ENCODE measurements at regions not wholly inside any gene's neighbourhood (a gene's known extent, or its start where the extent isn't known, plus 50 kb on each side); places are given as distances from the start of the nearest gene placed in this dataset.
"Not testable (repeated sequence)": the region's sequence is repeated elsewhere in the genome, so short reads cannot be mapped to it uniquely, and the experiment has no call there.

GRCh38 chrX:1750267-1750666 lies 135.4 kb downstream of the ASMT start:
- H3K36me3 ChIP-seq: no peaks in the 10 kb centered on the region
- peaks cover 0 to 20% (median 11%) of the 10 kb centered on the region in 4 donors for H3K9me3 ChIP-seq
- H3K27ac ChIP-seq (replicated peaks in 1 of 4): no peak overlapping the region
- H3K4me3 ChIP-seq: no peak overlapping the region
- H3K4me1 ChIP-seq: no peaks in the 10 kb centered on the region
- TF ChIP-seq EP300 (IDR thresholded peaks at IDR 0.05) (no peak), POLR2A (IDR thresholded peaks at IDR 0.05; ENCODE audit: low read depth) (no peak), POLR2AphosphoS5 (IDR thresholded peaks at IDR 0.05) (no peak)
- TF ChIP-seq, protein P1, sequence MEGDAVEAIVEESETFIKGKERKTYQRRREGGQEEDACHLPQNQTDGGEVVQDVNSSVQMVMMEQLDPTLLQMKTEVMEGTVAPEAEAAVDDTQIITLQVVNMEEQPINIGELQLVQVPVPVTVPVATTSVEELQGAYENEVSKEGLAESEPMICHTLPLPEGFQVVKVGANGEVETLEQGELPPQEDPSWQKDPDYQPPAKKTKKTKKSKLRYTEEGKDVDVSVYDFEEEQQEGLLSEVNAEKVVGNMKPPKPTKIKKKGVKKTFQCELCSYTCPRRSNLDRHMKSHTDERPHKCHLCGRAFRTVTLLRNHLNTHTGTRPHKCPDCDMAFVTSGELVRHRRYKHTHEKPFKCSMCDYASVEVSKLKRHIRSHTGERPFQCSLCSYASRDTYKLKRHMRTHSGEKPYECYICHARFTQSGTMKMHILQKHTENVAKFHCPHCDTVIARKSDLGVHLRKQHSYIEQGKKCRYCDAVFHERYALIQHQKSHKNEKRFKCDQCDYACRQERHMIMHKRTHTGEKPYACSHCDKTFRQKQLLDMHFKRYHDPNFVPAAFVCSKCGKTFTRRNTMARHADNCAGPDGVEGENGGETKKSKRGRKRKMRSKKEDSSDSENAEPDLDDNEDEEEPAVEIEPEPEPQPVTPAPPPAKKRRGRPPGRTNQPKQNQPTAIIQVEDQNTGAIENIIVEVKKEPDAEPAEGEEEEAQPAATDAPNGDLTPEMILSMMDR (IDR thresholded peaks at IDR 0.05): no peak
- peaks cover 0 to 4% (median 0%) of the 10 kb centered on the region in 4 donors for H3K27me3 ChIP-seq
- no peak for DNase-seq (ENCODE audit: extremely low spot score)
- intact Hi-C loops (cut with DNase I): no loop called here
- 35% methylated on average over 5 of the region's 5 CpGs for WGBS

- 76% methylated on average over 5 of the region's 5 CpGs for WGBS
- Histone ChIP-seq H3K4me1 (no peaks in the 10 kb centered on the region), H3K36me3 (no peaks in the 10 kb centered on the region), H3K4me3 (no peak overlapping the region), H3K27ac (replicated peaks in 1 of 4) (no peak overlapping the region), H3K27me3 (peaks cover 0 to 4% (median 0%) of the 10 kb centered on the region in 4 donors), H3K9me3 (peaks cover 0 to 32% (median 18%) of the 10 kb centered on the region in 4 donors)
- intact Hi-C loops (cut with DNase I): no loop called here
- DNase-seq (ENCODE audit: extremely low spot score): no peak
- TF ChIP-seq POLR2A (IDR thresholded peaks at IDR 0.05; ENCODE audit: low read depth): no peak
- TF ChIP-seq POLR2AphosphoS5 (IDR thresholded peaks at IDR 0.05): no peak
- TF ChIP-seq EP300 (IDR thresholded peaks at IDR 0.05): no peak
- TF ChIP-seq, protein P1 (IDR thresholded peaks at IDR 0.05): no peak
Observed at GRCh38 chrX:1751781-1752180, 136.9 kb downstream of the ASMT start.

DNA sequence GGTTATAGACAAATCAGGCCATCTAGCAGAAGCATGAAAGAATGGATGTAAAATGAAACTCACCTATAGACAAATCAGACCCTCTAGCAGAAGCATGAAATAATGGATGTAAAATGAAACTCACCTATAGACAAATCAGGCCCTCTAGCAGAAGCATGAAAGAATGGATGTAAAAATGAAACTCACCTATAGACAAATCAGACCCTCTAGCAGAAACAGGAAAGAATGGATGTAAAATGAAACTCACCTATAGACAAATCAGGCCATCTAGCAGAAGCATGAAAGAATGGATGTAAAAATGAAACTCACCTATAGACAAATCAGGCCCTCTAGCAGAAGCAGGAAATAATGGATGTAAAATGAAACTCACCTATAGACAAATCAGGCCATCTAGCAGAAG lies 137.9 kb downstream of the ASMT start:
- H3K27me3 ChIP-seq; intact Hi-C loops (cut with DNase I); DNase-seq (ENCODE audit: extremely low spot score); H3K4me3 ChIP-seq; H3K4me1 ChIP-seq; H3K27ac ChIP-seq (replicated peaks in 1 of 4); H3K36me3 ChIP-seq: not testable (repeated sequence)
- H3K9me3 ChIP-seq: peaks cover 0 to 42% (median 24%) of the 10 kb centered on the region in 4 donors

DNA sequence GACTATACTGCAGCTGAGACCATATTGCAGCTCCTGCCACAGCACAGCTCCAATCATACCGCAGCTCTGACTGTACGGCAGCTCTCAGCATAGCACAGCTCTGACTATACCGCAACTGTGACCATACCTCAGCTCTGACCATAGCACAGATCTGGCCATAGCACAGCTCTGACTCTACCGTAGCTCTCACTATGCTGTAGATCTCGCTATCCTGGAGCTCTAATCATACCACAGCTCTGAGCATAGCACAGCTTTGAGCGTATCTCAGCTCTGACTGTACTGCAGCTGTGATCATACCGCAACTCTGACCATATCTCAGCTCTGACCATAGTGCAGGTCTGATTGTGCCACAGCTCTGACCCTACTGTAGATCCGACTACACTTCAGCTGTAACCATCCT lies 139.2 kb downstream of the ASMT start:
- Histone ChIP-seq H3K36me3 (no peaks in the 10 kb centered on the region), H3K4me1 (no peaks in the 10 kb centered on the region), H3K9me3 (peaks cover 0 to 42% (median 21%) of the 10 kb centered on the region in 4 donors), H3K27ac (replicated peaks in 1 of 4) (no peak overlapping the region), H3K27me3 (peaks cover 0 to 4% (median 0%) of the 10 kb centered on the region in 4 donors), H3K4me3 (no peak overlapping the region)
- no peak for DNase-seq (ENCODE audit: extremely low spot score)
- WGBS: 90% methylated on average over 8 of the region's 8 CpGs
- TF ChIP-seq POLR2A (IDR thresholded peaks at IDR 0.05; ENCODE audit: low read depth) (no peak), POLR2AphosphoS5 (IDR thresholded peaks at IDR 0.05) (no peak), EP300 (IDR thresholded peaks at IDR 0.05) (no peak)
- TF ChIP-seq, protein P1 (IDR thresholded peaks at IDR 0.05): no peak
- intact Hi-C loops (cut with DNase I): no loop called here

- H3K4me1 ChIP-seq: no peaks in the 10 kb centered on the region
- no peak for TF ChIP-seq POLR2AphosphoS5 (IDR thresholded peaks at IDR 0.05)
- TF ChIP-seq, protein P1 (IDR thresholded peaks at IDR 0.05): no peak
- no peak for TF ChIP-seq EP300 (IDR thresholded peaks at IDR 0.05)
- TF ChIP-seq POLR2A (IDR thresholded peaks at IDR 0.05; ENCODE audit: low read depth): no peak
- no peaks in the 10 kb centered on the region for H3K36me3 ChIP-seq
- no peak overlapping the region for H3K27ac ChIP-seq (replicated peaks in 1 of 4)
- H3K9me3 ChIP-seq: peaks cover 0 to 41% (median 2%) of the 10 kb centered on the region in 4 donors
- H3K4me3 ChIP-seq: no peak overlapping the region
- no peaks in the 10 kb centered on the region for H3K27me3 ChIP-seq
- no peak for DNase-seq (ENCODE audit: extremely low spot score)
- WGBS: 45% methylated on average over 2 of the region's 5 CpGs
- intact Hi-C loops (cut with DNase I): no loop called here
Observed at GRCh38 chrX:1763294-1763693, 148.4 kb downstream of the ASMT start.

DNA sequence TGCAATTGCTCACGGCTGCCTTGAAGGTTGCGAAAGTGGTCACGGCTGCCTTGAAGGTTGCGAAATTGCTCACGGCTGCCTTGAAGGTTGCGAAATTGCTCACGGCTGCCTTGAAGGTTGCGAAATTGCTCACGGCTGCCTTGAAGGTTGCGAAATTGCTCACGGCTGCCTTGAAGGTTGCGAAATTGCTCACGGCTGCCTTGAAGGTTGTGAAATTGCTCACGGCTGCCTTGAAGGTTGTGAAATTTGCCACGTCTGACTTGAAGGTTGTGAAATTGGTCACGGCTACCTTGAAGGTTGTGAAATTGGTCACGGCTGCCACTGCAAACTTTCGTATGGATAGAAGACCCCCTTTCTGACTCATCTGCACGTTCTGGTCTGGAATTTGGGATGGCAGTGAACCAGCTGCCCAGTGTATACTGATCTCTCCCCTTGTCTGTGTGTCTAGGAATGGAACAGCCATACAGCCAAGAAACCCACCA lies 150.1 kb downstream of the ASMT start:
- H3K27me3 ChIP-seq; DNase-seq (ENCODE audit: extremely low spot score); H3K4me3 ChIP-seq; H3K27ac ChIP-seq (replicated peaks in 1 of 4); H3K36me3 ChIP-seq; H3K4me1 ChIP-seq; intact Hi-C loops (cut with DNase I): not testable (repeated sequence)
- 47% methylated on average over 4 of the region's 19 CpGs for WGBS
- peaks cover 0 to 25% (median 4%) of the 10 kb centered on the region in 4 donors for H3K9me3 ChIP-seq

Data from esophagus muscularis mucosa (tissue), 4 donors.